Nucleus accumbens (tissue), 56 donors: ENCODE measurements at regions not wholly inside any gene's neighbourhood (a gene's known extent, or its start where the extent isn't known, plus 50 kb on each side); places are given as distances from the start of the nearest gene placed in this dataset.
"Not testable (repeated sequence)": the region's sequence is repeated elsewhere in the genome, so short reads cannot be mapped to it uniquely, and the experiment has no call there.

Source experiments
- DNase-seq, 56 donors: peaks; one replicate each; lab custom pipeline; 2025; lab: John Stamatoyannopoulos, UW

- no peak for DNase-seq
Measured at GRCh38 chr20:30484009-30484748, 773.3 kb upstream of the DEFB115 start.

GRCh38 chr20:30484749-30485070, 772.8 kb upstream of the DEFB115 start:
- no peak for DNase-seq

GRCh38 chr20:30485331-30486102, 771.9 kb upstream of the DEFB115 start:
- no peak for DNase-seq

GRCh38 chr20:30486103-30486478, 771.4 kb upstream of the DEFB115 start:
- no peak for DNase-seq

- DNase-seq = not testable (repeated sequence)
Measured at GRCh38 chr20:30487461-30487860, 770.0 kb upstream of the DEFB115 start.

- DNase-seq = no peak
Measured at GRCh38 chr20:30487947-30488926, 769.2 kb upstream of the DEFB115 start.

GRCh38 chr20:30488941-30489613, 768.4 kb upstream of the DEFB115 start:
- DNase-seq = peak in 3 of 56 donors; percentile 2 to 32 (median 5)

- DNase-seq = peak in 1 of 56 donors; percentile 4
Measured at GRCh38 chr20:30489614-30490003, 767.9 kb upstream of the DEFB115 start.

- no peak for DNase-seq
Measured at GRCh38 chr20:30491016-30491415, 766.4 kb upstream of the DEFB115 start.

GRCh38 chr20:30496656-30497055, 760.8 kb upstream of the DEFB115 start:
- not testable (repeated sequence) for DNase-seq

GRCh38 chr20:30497191-30497590, 760.3 kb upstream of the DEFB115 start:
- DNase-seq = not testable (repeated sequence)

- no peak for DNase-seq
Measured at GRCh38 chr20:30499123-30499522, 758.3 kb upstream of the DEFB115 start.

GRCh38 chr20:30499716-30500446, 757.6 kb upstream of the DEFB115 start:
- DNase-seq = peak in 1 of 56 donors; percentile 33

GRCh38 chr20:30500447-30500820, 757.0 kb upstream of the DEFB115 start:
- peak in 15 of 56 donors; percentile 4 to 48 (median 21) for DNase-seq

- no peak for DNase-seq
Measured at GRCh38 chr20:30500829-30501440, 756.5 kb upstream of the DEFB115 start.

- DNase-seq = no peak
Measured at GRCh38 chr20:30502670-30503069, 754.8 kb upstream of the DEFB115 start.

- DNase-seq = not testable (repeated sequence)
Measured at GRCh38 chr20:30503204-30503603, 754.3 kb upstream of the DEFB115 start.

- DNase-seq = no peak
Measured at GRCh38 chr20:30503992-30504570, 753.4 kb upstream of the DEFB115 start.

GRCh38 chr20:30505566-30505965, 751.9 kb upstream of the DEFB115 start:
- DNase-seq = no peak
